Stimulated activated naive CD8-positive, alpha-beta T cell treated with anti-CD3 and anti-CD28 coated beads, Interleukin-15, Interleukin-2, amounts not matched to agents 100 U/mL and 50 U/mL, for 24 hours (primary cell): ENCODE measurements at regions not wholly inside any gene's neighbourhood (a gene's known extent, or its start where the extent isn't known, plus 50 kb on each side); places are given as distances from the start of the nearest gene placed in this dataset.

Experiments
- ATAC-seq: fragments of 150-1000 bp; cut with Tn5 transposase; one replicate; pipeline ENCODE4 v1.10.0; 2021
- DNase-seq: peaks from one replicate; pipeline ENCODE4 v3.0.0; 2021

DNA sequence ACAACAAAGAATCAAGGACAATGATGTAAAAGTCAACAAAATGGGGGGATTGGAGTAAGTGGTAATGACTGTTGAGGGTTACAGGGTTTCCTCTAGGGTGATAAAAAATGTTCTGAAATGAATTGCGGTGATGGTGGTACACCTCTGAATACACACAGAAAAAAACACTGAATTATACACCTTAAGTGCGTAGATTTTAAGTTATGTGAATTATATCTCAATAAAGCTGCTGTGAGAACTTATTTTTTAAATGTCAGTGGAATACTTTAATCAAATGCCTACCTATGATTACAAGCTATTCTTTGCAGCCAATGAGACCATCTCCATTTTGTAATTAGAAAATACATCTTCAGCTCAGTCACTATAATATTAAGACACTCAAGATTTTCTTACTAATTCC is 53.5 kb downstream of the ZNF608 start:
- DNase-seq (no peak), ATAC-seq (no peak)

- no peak for ATAC-seq
- DNase-seq: no peak
Observed at GRCh38 chr5:124692324-124692723, 54.1 kb downstream of the ZNF608 start.

DNA sequence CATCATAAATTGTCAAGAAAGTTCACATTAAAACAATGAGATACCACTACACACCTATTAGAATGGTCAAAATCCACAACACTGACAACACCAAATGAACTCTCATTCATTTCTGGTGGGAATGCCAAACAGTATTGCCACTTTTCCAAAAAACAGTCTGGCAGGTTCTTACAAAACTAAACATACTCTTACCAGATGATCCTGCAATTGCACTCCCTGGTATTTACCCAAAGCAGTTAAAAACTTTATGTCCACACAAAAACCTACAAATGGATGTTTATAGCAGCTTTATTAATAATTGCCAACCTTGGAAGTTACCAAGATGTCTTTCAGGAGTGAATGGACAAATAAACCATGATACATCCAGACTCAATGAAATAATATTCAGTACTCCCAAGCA is 56.8 kb downstream of the ZNF608 start:
- DNase-seq (no peak), ATAC-seq (no peak)

- ATAC-seq: no peak
- no peak for DNase-seq
Observed at GRCh38 chr5:124686239-124687004, 60.0 kb downstream of the ZNF608 start.

GRCh38 chr5:124685404-124685930 is 61.0 kb downstream of the ZNF608 start:
- ATAC-seq (no peak), DNase-seq (no peak)

GRCh38 chr5:124683917-124684555 is 62.4 kb downstream of the ZNF608 start:
- ATAC-seq: no peak
- DNase-seq: no peak

- ATAC-seq (no peak), DNase-seq (no peak)
Observed at GRCh38 chr5:124679578-124680199, 66.8 kb downstream of the ZNF608 start.

DNA sequence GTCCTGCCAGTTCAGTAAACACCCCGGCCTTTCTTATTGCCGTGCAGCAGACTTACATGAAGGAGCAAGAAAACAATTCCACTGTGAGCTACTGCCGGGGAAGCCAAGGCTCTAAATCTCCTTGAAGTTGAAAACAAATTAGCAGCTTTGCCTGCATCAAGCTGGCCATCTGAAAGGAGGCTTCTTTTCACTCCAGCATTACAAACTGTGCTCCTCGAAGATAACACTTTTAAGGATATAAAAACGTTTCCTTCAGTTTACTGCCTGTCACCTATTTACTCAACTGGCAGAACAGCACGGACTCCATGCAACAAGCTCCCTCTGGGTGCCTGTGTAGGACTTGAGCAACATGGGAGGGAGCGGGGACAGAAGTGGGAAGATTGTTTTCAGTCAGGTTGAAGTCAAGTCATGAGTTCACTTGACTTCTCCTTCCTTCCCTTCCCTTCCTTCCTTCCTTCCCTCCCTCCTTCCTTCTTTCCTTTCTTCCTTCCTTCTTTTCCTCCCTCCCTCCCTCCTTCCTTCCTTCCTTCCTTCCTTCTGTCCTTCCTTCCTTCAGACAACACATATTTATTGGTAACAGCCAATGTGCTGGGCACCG is 67.4 kb downstream of the ZNF608 start:
- no peak for ATAC-seq
- DNase-seq: no peak

DNA sequence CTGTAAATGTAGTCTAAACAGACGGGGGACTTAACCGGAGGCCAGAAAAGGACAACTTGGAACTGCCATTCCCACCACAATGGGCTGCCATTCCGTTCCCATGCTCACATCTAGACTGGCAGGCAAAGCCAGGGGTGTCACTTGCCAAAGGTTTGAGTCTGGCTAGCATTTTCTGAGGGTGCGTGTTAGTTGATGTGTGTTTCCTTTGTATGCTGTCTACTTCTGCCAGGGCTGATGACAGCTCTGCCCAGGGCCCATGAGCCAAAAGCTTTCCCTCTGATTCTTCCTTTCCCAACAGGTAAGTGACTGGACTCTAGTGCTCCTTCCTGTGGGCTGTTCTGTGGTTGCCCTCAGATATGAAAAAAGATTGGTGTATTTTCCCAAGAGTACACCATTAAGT is 68.0 kb downstream of the ZNF608 start:
- DNase-seq: no peak
- ATAC-seq: no peak

DNA sequence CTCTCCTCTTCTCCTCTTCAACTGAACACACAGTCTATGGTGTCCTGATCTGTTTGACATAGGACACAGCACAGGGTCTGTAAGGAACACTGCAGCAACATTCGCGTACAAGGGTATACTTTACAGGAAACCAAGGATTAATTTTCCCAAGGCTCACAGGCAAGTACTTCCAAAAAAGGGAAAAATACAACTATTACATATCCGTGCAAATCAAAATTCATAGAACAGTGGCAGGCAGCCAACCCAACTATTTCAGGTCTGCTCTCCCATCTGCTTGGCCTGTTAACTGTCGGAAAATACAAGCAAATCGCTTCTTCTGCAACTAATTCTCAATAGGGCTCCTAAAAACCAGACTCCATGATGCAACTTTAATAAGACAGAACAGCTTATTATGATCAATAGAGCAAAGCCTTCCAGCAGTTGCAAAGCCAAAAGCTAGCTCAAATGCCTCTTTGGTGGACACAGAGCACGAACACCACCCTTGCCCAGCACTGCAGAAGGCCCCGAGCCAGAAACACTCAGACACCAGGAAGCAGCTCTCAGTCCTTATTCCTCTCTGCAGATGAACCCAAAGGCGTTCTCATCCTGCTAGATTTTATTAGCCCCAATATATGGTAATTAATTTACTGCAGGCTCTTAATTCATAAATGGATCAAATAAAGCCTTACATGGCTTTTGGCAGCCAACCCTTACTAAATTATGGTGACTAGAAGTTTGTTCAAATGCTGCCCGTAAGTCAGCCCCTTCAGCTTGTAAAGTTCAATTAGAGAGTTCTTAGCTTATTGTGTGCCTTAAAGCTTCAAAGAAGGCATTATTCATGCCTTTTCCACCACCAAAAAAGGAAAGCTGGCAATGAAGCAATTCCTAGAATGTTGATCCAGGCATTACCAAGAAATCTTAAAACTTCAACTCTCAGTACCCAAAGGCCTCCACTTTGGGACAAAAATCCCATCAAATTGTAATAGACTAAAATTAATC is 68.8 kb downstream of the ZNF608 start:
- ATAC-seq (no peak), DNase-seq (no peak)

- ATAC-seq: no peak
- DNase-seq: no peak
Observed at GRCh38 chr5:124675931-124676846, 70.2 kb downstream of the ZNF608 start.

DNA sequence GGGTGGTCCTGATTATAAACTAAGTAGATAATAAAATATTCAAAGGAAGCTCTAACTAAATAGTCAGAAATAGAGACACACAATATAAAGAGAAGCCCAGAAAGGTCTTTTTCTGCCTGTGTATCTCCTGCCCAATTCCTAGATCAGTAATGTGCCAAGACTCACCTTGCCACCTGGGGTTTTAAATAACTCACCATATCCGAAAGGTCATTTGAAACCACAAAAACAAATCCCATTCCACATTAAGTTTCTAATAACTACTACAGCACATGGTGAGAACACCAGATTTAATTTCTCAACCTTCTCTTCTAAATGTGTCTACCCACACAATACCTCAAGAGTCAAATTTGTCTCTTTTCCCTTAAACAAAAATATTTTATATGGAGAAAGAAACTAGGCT is 75.2 kb downstream of the ZNF608 start:
- ATAC-seq (no peak), DNase-seq (no peak)

DNA sequence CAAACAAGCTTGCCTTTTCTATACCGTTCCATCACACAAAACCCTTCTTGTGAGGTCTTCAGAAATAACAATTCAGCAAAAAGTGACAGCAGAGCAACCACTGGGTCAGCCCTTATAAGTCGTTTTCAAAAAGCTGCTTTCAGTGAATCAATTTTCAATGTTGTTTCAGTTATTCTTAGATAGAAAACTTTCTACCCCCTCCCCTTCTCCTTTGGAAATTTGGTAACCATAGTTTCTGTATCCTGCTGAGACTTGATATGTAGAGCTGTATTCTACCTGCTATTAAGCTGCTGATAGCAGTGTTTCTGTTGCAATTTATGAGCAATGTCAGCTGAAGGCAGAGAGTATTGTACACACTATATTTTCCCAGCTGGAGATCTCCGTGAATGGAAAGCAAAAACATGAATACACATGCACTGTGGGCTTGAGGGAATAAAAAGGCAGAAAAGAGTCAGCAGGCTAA is 75.7 kb downstream of the ZNF608 start:
- no peak for ATAC-seq
- no peak for DNase-seq

DNA sequence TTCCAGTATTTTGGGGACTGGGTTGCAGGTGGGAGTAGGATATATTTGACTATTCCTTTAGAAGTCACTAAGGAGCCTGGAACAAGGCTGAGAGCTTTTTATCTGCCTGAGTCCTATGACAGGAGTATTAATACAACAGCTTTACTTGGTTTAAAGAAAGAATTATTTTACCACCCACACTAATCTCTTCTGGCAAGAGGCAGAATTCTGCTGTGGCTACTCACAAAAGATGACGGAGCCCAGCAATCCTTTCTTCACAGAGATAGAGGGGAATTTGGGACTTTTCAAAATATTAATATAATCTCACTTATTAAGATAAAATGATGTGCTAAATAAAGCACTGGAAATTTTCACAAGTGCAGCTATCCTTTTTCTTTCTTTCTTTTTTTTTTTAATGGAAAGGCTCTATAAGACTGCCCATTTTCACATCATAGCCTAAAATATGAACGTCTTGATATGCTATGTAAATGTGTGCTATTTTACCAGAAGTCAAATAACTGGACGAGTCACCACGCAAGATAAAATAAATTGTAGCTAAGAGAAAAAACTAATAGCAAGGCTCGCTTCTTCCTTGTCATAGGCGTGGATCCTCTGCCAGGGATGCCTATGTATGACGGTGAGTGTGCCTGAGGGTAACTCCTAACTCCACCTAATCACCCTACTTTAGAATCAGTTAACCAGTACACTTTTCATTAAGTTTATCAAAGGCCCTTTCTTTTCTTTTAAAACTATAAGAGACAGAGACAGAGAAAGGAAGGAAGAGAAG is 76.3 kb downstream of the ZNF608 start:
- ATAC-seq (no peak), DNase-seq (no peak)

DNA sequence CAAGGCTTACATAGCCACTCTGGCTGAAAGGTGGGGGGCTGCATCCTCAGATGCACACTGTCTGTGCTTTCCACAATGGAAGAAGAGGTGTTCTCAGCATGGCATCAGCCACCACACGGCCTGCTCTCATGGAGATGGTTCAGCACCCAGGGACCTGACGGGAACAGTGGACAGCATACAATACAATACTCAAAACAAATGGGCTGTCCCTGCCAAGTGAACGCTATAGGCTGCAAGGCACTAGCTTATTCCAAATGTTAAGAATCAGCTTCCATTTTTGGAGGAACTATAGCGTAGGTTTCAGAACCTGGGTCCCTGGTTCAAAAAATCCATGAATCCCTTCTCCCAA is 77.2 kb downstream of the ZNF608 start:
- ATAC-seq (no peak), DNase-seq (no peak)

GRCh38 chr5:124668353-124669299 is 77.8 kb downstream of the ZNF608 start:
- no peak for DNase-seq
- ATAC-seq: no peak

GRCh38 chr5:124665625-124666024 is 80.8 kb downstream of the ZNF608 start:
- ATAC-seq (no peak), DNase-seq (no peak)

DNA sequence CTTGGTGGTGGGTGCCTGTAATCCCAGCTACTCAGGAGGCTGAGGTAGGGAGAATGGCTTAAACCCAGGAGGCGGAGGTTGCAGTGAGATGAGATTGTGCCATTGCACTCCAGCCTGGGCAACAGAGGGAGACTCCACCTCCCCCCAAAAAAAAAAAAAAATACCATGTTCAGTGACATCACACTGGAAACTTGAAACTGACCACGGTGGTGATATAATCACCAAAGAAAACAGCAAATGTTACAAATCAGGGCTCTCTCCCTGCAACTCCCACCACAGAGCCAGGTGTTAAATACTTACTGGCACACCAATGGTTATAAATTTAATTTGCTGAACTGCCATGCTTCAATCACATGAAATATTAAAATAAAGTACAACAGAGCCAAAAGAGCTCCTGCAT is 81.4 kb downstream of the ZNF608 start:
- ATAC-seq (no peak), DNase-seq (no peak)

DNA sequence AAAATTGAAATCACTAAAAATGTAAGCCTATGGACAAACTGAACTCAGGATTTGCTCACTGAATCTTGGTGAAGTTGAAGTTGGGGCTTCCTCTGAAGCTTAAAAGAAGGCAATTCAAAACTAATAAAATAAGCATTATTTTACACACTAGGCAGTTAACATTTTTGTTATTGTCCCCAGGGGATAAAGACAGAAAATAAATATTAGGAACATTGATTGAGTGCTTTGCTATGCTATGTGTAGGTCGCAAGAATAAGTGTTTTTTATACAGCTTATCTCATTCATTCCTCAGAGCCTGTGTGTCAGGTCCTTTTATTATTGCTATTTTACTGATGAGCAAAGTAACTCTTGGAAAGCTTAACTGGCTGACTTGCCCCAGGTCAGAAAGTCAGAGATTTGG is 82.2 kb downstream of the ZNF608 start:
- ATAC-seq: no peak
- DNase-seq: no peak
